HCT116 (cell line): ENCODE measurements at regions not wholly inside any gene's neighbourhood (a gene's known extent, or its start where the extent isn't known, plus 50 kb on each side); places are given as distances from the start of the nearest gene placed in this dataset.

Experiments
- ATAC-seq: fragments of 200-7000 bp; cut with Tn5 transposase; 2 replicates; pipeline ENCODE4 v1.9.1; 2020; ENCODE audit warnings: mild to moderate bottlenecking, moderate library complexity
- BruUV-seq: library from RNA; stranded (reverse); fragments of 400-500 nt; replicated peaks from 2 replicates; lab custom pipeline; 2021; lab: Mats Ljungman, UMichigan
- CTCF ChIA-PET: fragments of 300-600 bp; sonication (Branson Sonifier 250); formaldehyde crosslinking; loops from one replicate; lab custom pipeline; 2021; ENCODE audit warnings: antibody characterized with exemption; lab: Charles Lee
- POLR2A ChIA-PET: fragments of 300-600, 350-600 bp; sonication (Branson Sonifier 250); formaldehyde crosslinking; loops from one replicate; lab custom pipeline; 2021; ENCODE audit warnings: antibody characterized with exemption; lab: Charles Lee
- RAD21 ChIA-PET, 2 experiments: fragments of 300-600 bp; sonication (Branson Sonifier 250); formaldehyde crosslinking; loops; one replicate each; lab custom pipeline; 2023; ENCODE audit warnings: low total read pairs in 2 of 2; ENCODE audit not compliant: uncharacterized antibody in 2 of 2, unreplicated experiment in 2 of 2, low non-redundant PET in 1 of 2; lab: Charles Lee
- DNase-seq: peaks from one replicate; pipeline ENCODE4 v3.0.0-alpha.2; 2010; ENCODE audit warnings: low read depth, low spot score
- H2AFZ ChIP-seq: fragments of 200-600 bp; shearing (Covaris generic), sonication (generic); 2 replicates; pipeline ENCODE4 v1.6.1; 2017; ENCODE audit warnings: low read depth, mixed run types, mixed read lengths, antibody characterized with exemption, low read length; ENCODE audit not compliant: poor library complexity, severe bottlenecking
- H3K27ac ChIP-seq: 2 replicates; pipeline ENCODE4 v1.5.1; 2012; ENCODE audit warnings: low read depth, low read length
- H3K27me3 ChIP-seq: fragments of 200-600 bp; sonication (generic); 2 replicates; pipeline ENCODE4 v1.6.1; 2016; ENCODE audit warnings: mixed run types, low read length, mixed read lengths; ENCODE audit not compliant: insufficient read depth
- H3K36me3 ChIP-seq, 2 experiments: fragments of 200-500 bp in 1 of 2; fragments of 200-600 bp in 1 of 2; sonication (Bioruptor generic) in 1 of 2; sonication (generic) in 1 of 2; 2 replicates each; pipeline versions ENCODE4 v1.5.1 to v1.6.1; 2014 to 2016; ENCODE audit warnings: low read length in 2 of 2, inconsistent platforms in 1 of 2, mixed read lengths in 1 of 2, mixed run types in 1 of 2; ENCODE audit not compliant: insufficient read depth in 2 of 2, control insufficient read depth in 1 of 2
- H3K4me1 ChIP-seq, 2 experiments: fragments of 200-600 bp in 1 of 2; sonication (generic) in 1 of 2; 2 replicates each; pipeline versions ENCODE4 v1.5.1 to v1.6.1; 2012 to 2017; ENCODE audit warnings: low read length in 2 of 2, inconsistent platforms in 1 of 2, mild to moderate bottlenecking in 1 of 2, mixed read lengths in 1 of 2, mixed run types in 1 of 2, moderate library complexity in 1 of 2; ENCODE audit not compliant: insufficient read depth in 2 of 2, control insufficient read depth in 1 of 2
- H3K4me2 ChIP-seq: fragments of 200-600 bp; sonication (generic); 2 replicates; pipeline ENCODE4 v1.6.1; 2017; ENCODE audit warnings: mixed run types, low read length, mixed read lengths
- H3K4me3 ChIP-seq, 2 experiments: fragments of 200-600 bp in 1 of 2; sonication (generic) in 1 of 2; replicated peaks in 1 of 2; 2 replicates each; pipeline ENCODE4 v1.5.1; 2011 to 2016; ENCODE audit warnings: low read length in 2 of 2, control low read depth in 1 of 2, low read depth in 1 of 2, mild to moderate bottlenecking in 1 of 2, mixed read lengths in 1 of 2, mixed run types in 1 of 2
- H3K79me2 ChIP-seq: fragments of 200-600 bp; sonication (generic); 2 replicates; pipeline ENCODE4 v1.6.1; 2017; ENCODE audit warnings: mild to moderate bottlenecking, mixed run types, low read length, moderate library complexity, mixed read lengths; ENCODE audit not compliant: insufficient read depth
- H3K9ac ChIP-seq: fragments of 200-600 bp; sonication (generic); 2 replicates; pipeline ENCODE4 v1.6.1; 2016; ENCODE audit warnings: low read length, mixed read lengths
- H3K9me2 ChIP-seq: fragments of 200-600 bp; sonication (generic), shearing (Covaris generic); 2 replicates; pipeline ENCODE4 v1.6.1; 2017; ENCODE audit warnings: mixed run types, mild to moderate bottlenecking, moderate library complexity; ENCODE audit not compliant: insufficient read depth
- H3K9me3 ChIP-seq, 2 experiments: fragments of 200-500 bp in 1 of 2; fragments of 200-600 bp in 1 of 2; sonication (Bioruptor generic) in 1 of 2; sonication (generic) in 1 of 2; 2 replicates each; pipeline ENCODE4 v1.6.1; 2014 to 2017; ENCODE audit warnings: low read length in 2 of 2, mixed read lengths in 2 of 2, inconsistent platforms in 1 of 2, low read depth in 1 of 2, mild to moderate bottlenecking in 1 of 2, mixed run types in 1 of 2, moderate library complexity in 1 of 2; ENCODE audit not compliant: control insufficient read depth in 1 of 2, insufficient read depth in 1 of 2
- H4K20me1 ChIP-seq: fragments of 200-600 bp; sonication (generic), shearing (Covaris generic); 2 replicates; pipeline ENCODE4 v1.6.1; 2017; ENCODE audit warnings: mixed run types, mild to moderate bottlenecking, moderate library complexity; ENCODE audit not compliant: insufficient read depth
- ATF3 ChIP-seq: IDR thresholded peaks from 2 replicates; pipeline ENCODE4 v1.6.1; 2012
- CEBPB ChIP-seq: IDR thresholded peaks from 2 replicates; pipeline ENCODE4 v1.6.1; 2012; ENCODE audit warnings: low read depth
- CTCF ChIP-seq, 3 experiments: fragments of 200-600 bp in 1 of 3; sonication (generic) in 1 of 3; IDR thresholded peaks in 2 of 3; conservative IDR thresholded peaks in 1 of 3; 2 replicates each; pipeline ENCODE4 v1.5.1; 2012 to 2017; ENCODE audit warnings: low read depth in 2 of 3, low read length in 2 of 3, antibody characterized with exemption in 1 of 3, borderline replicate concordance in 1 of 3, control low read depth in 1 of 3, mild to moderate bottlenecking in 1 of 3, mixed read lengths in 1 of 3, mixed run types in 1 of 3, moderate library complexity in 1 of 3; ENCODE audit not compliant: insufficient read depth in 1 of 3
- EZH2phosphoT487 ChIP-seq: fragments of 200-600 bp; IDR thresholded peaks from 2 replicates; pipeline ENCODE4 v1.6.1; 2018; ENCODE audit warnings: antibody characterized with exemption, borderline replicate concordance
- POLR2A ChIP-seq: IDR thresholded peaks from 2 replicates; pipeline ENCODE4 v1.7.0; 2011; ENCODE audit warnings: borderline replicate concordance; ENCODE audit not compliant: insufficient read depth, insufficient read length; ENCODE audit errors: extremely low read depth
- POLR2AphosphoS5 ChIP-seq: IDR thresholded peaks from 2 replicates; pipeline ENCODE4 v1.6.1; 2011; ENCODE audit warnings: mild to moderate bottlenecking, low read depth, low read length, moderate library complexity
- REST ChIP-seq: IDR thresholded peaks from 2 replicates; pipeline ENCODE4 v1.6.1; 2012; ENCODE audit warnings: low read depth
- SRF ChIP-seq: IDR thresholded peaks from 2 replicates; pipeline ENCODE4 v1.6.1; 2012; ENCODE audit warnings: low read depth
- YY1 ChIP-seq: IDR thresholded peaks from 2 replicates; pipeline ENCODE4 v1.6.1; 2011; ENCODE audit warnings: low read length, low read depth, moderate library complexity, mild to moderate bottlenecking; ENCODE audit not compliant: insufficient replicate concordance; ENCODE audit errors: extremely low read depth
- ZFX ChIP-seq: fragments of 450-650 bp; IDR thresholded peaks from 2 replicates; pipeline ENCODE4 v1.6.1; 2017
- ZNF274 ChIP-seq: fragments of 200-500 bp; sonication (Bioruptor generic); IDR thresholded peaks from 2 replicates; pipeline ENCODE4 v1.6.1; 2014; ENCODE audit warnings: mild to moderate bottlenecking, low read depth, low read length, inconsistent platforms
- intact Hi-C: fragments of 100-400 bp; cut with micrococcal nuclease; formaldehyde crosslinking; loops from 2 replicates; pipeline ENCODE4 v1.10.0; 2022

GRCh38 chr2:16085073-16085472, 144.7 kb downstream of the MYCN start:
- POLR2A ChIA-PET: no interaction called here
- TF ChIP-seq SRF (no peak), ZFX (no peak), ZNF274 (no peak), REST (no peak), ATF3 (no peak), EZH2phosphoT487 (no peak)
- no peaks in the 10 kb centered on the region for H3K79me2 ChIP-seq
- ATAC-seq: no peak
- CTCF ChIA-PET: no interaction called here
- H3K4me1 ChIP-seq: no peaks in the 10 kb centered on the region
- RAD21 ChIA-PET: no interaction called here
- intact Hi-C loops: no loop called here
- no peak overlapping the region for H3K4me2 ChIP-seq
- no TSS peak for BruUV-seq
- H3K9me2 ChIP-seq: no peaks in the 10 kb centered on the region
- no peak overlapping the region for H3K9ac ChIP-seq
- DNase-seq: no peak
- no peaks in the 10 kb centered on the region for H4K20me1 ChIP-seq
- no peaks in the 10 kb centered on the region for H3K36me3 ChIP-seq
- no peak overlapping the region for H2AFZ ChIP-seq
- H3K27me3 ChIP-seq: 0 out of 2 replicates have a peak, but pooled peaks cover 2% of the 10 kb centered on the region
- no peak overlapping the region for H3K4me3 ChIP-seq
- H3K9me3 ChIP-seq: no peaks in the 10 kb centered on the region
- H3K27ac ChIP-seq: no peak overlapping the region

GRCh38 chr2:16084274-16084673, 143.9 kb downstream of the MYCN start:
- no peak overlapping the region for H3K4me2 ChIP-seq
- TF ChIP-seq CTCF (IDR thresholded peaks at IDR 0.05 in 2 of 3, conservative IDR thresholded peaks at IDR 0.05 in 1 of 3; ENCODE audit: borderline replicate concordance in 1 of 3, insufficient read depth in 1 of 3, low read depth in 2 of 3, low read length in 2 of 3) (no peak), YY1 (no peak), CEBPB (no peak), REST (no peak), POLR2AphosphoS5 (no peak), POLR2A (no peak)

More at GRCh38 chr2:16084274-16084673, 143.9 kb downstream of the MYCN start:
- POLR2A ChIA-PET: no interaction called here
- Histone ChIP-seq H3K4me1 (no peaks in the 10 kb centered on the region), H4K20me1 (no peaks in the 10 kb centered on the region), H3K27me3 (0 out of 2 replicates have a peak, but pooled peaks cover 2% of the 10 kb centered on the region), H3K9me2 (no peaks in the 10 kb centered on the region), H3K27ac (no peak overlapping the region), H2AFZ (no peak overlapping the region), H3K4me3 (no peak overlapping the region), H3K9ac (no peak overlapping the region), H3K9me3 (no peaks in the 10 kb centered on the region), H3K79me2 (no peaks in the 10 kb centered on the region), H3K36me3 (no peaks in the 10 kb centered on the region)
- no TSS peak for BruUV-seq
- CTCF ChIA-PET: no interaction called here
- intact Hi-C loops: no loop called here
- ATAC-seq: no peak
- DNase-seq: no peak
- RAD21 ChIA-PET: no interaction called here
